ENCODE measurements at regions not wholly inside any gene's neighbourhood (a gene's known extent, or its start where the extent isn't known, plus 50 kb on each side); places are given as distances from the start of the nearest gene placed in this dataset.

DNA sequence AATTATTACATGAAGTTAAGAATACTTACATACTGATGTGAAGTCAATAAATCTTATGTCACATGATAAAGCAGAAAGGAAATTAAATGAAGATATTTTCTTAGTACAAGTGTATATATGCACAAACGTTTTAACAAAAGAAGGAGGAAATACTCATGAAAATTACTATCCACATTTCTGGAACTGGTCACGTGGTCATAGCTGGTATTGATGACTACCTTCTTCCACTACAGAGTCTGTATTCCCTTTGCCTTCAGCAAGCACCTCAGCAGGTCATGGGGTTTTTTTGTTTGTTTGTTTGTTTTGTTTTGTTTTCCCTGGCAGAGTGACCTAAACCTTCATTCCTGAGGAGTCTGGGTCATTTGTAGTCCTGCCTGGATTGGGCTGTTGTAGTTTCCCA lies 174.9 kb upstream of the BANK1 start:
- TF ChIP-seq, protein P1, sequence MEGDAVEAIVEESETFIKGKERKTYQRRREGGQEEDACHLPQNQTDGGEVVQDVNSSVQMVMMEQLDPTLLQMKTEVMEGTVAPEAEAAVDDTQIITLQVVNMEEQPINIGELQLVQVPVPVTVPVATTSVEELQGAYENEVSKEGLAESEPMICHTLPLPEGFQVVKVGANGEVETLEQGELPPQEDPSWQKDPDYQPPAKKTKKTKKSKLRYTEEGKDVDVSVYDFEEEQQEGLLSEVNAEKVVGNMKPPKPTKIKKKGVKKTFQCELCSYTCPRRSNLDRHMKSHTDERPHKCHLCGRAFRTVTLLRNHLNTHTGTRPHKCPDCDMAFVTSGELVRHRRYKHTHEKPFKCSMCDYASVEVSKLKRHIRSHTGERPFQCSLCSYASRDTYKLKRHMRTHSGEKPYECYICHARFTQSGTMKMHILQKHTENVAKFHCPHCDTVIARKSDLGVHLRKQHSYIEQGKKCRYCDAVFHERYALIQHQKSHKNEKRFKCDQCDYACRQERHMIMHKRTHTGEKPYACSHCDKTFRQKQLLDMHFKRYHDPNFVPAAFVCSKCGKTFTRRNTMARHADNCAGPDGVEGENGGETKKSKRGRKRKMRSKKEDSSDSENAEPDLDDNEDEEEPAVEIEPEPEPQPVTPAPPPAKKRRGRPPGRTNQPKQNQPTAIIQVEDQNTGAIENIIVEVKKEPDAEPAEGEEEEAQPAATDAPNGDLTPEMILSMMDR (conservative IDR thresholded peaks at IDR 0.05; ENCODE audit: low read depth, low read length): no peak
- no peak for TF ChIP-seq EZH2 (IDR thresholded peaks at IDR 0.05; ENCODE audit: low read length, unreplicated experiment)

Measured in PC-3 (cell line).